ENCODE measurements at regions not wholly inside any gene's neighbourhood (a gene's known extent, or its start where the extent isn't known, plus 50 kb on each side); places are given as distances from the start of the nearest gene placed in this dataset.

DNA sequence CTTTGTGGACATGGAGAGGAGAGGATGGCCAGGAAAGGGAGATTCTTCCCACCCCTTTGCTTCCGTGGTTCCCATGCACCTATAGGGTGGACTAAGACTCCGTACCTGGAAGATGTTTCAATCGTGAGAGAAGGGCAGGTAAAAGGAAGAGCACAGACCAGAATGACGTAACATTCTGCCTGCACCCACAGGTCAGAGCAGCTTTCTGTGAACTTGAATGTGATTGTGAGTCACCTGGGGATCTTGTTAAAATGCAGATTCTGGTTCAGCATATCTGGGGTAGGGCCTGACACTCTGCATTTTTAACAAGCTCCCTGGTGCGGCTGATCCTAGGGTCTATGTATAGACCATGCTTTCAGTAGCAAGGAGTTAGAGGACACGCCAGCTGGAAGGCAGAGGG, 164.1 kb upstream of the SGK1 start:
- no peaks in the 10 kb centered on the region for H4K20me1 ChIP-seq (replicated peaks; ENCODE audit: control insufficient read depth, extremely low read depth, insufficient read depth, low read length)
- intact Hi-C loops (cut with micrococcal nuclease), result no loop called here
- BruUV-seq (replicated peaks), result no TSS peak

More for the DNA sequence above, 164.1 kb upstream of the SGK1 start:
- Histone ChIP-seq H2AFZ (ENCODE audit: low read depth, low read length) (no peak overlapping the region), H3K9me1 (replicated peaks; ENCODE audit: control insufficient read depth, extremely low read depth, insufficient read depth, low read length) (no peaks in the 10 kb centered on the region), H3K9ac (replicated peaks; ENCODE audit: extremely low read depth, insufficient read depth, low read length) (no peak overlapping the region), H3K27me3 (ENCODE audit: control insufficient read depth in 2 of 2, insufficient read depth in 2 of 2, low read length in 2 of 2) (no peaks in the 10 kb centered on the region), H3K79me2 (ENCODE audit: control insufficient read depth, insufficient read depth, low read length) (no peaks in the 10 kb centered on the region), H3K4me2 (ENCODE audit: insufficient read depth, low read length) (no peak overlapping the region), H3K27ac (ENCODE audit: insufficient read depth, low read depth, low read length) (no peak overlapping the region), H3K36me3 (ENCODE audit: control insufficient read depth in 2 of 2, extremely low read depth in 1 of 2, insufficient read depth in 2 of 2, low read length in 2 of 2) (no peaks in the 10 kb centered on the region), H3K4me1 (ENCODE audit: control insufficient read depth, extremely low read depth, insufficient read depth, low read length) (peaks cover 4% of the 10 kb centered on the region), H3K9me3 (replicated peaks; ENCODE audit: control insufficient read depth, insufficient read depth, low read length) (no peaks in the 10 kb centered on the region), H3K4me3 (replicated peaks in 1 of 3; ENCODE audit: insufficient read depth in 1 of 3, low read depth in 1 of 3, low read length in 3 of 3) (no peak overlapping the region)
- ChIA-PET POLR2A (no interaction called here), CTCF (interaction anchor here (0.7 to 1.5 kb wide), 4 partner anchors 17 to 183 kb away, joined by 3 to 4 read pairs (median 4); no protein-coding TSS in a partner anchor)
- dilution Hi-C loops (cut with MboI; ENCODE audit: extremely low pct_ligation_motif_present, low sequenced_read_pairs), result no loop called here
- FAIRE-seq (no peak), DNase-seq (ENCODE audit: low read depth, low spot score) (no peak)
- TF ChIP-seq MYC (IDR thresholded peaks at IDR 0.05; ENCODE audit: low read depth, low read length), result no peak
- TF ChIP-seq, protein P1, sequence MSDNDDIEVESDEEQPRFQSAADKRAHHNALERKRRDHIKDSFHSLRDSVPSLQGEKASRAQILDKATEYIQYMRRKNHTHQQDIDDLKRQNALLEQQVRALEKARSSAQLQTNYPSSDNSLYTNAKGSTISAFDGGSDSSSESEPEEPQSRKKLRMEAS (IDR thresholded peaks at IDR 0.05; ENCODE audit: insufficient read depth, insufficient read length), result no peak
- no peak for TF ChIP-seq GATA2 (IDR thresholded peaks at IDR 0.05; ENCODE audit: insufficient read depth, insufficient read length, low read depth, low read length)
- TF ChIP-seq CTCF (IDR thresholded peaks at IDR 0.05; ENCODE audit: extremely low read depth in 1 of 2, insufficient read depth in 1 of 2, low read depth in 1 of 2, low read length in 2 of 2), result no peak
- no peak for TF ChIP-seq EZH2 (IDR thresholded peaks at IDR 0.05; ENCODE audit: borderline replicate concordance, low read depth, low read length, severe bottlenecking)
- TF ChIP-seq FOS (IDR thresholded peaks at IDR 0.05; ENCODE audit: borderline replicate concordance, insufficient read depth, low read length), result no peak
- TF ChIP-seq POLR2A (IDR thresholded peaks at IDR 0.05; ENCODE audit: low read depth, low read length), result no peak
- TF ChIP-seq JUN (IDR thresholded peaks at IDR 0.05; ENCODE audit: borderline replicate concordance, insufficient read depth, insufficient read length, low read depth), result no peak
- TF ChIP-seq POLR2AphosphoS5 (IDR thresholded peaks at IDR 0.05; ENCODE audit: insufficient read depth, low read depth, low read length), result no peak

Data from endothelial cell of umbilical vein (primary cell).